Keratinocyte (primary cell): ENCODE measurements at regions not wholly inside any gene's neighbourhood (a gene's known extent, or its start where the extent isn't known, plus 50 kb on each side); places are given as distances from the start of the nearest gene placed in this dataset.

Experiments used
- DNase-seq: peaks from one replicate; pipeline ENCODE4 v3.0.0-alpha.2; 2011; ENCODE audit warnings: low read depth, missing footprints, low spot score
- FAIRE-seq: peaks from 2 replicates; lab custom pipeline; 2011; peaks lifted over from hg19 to GRCh38; lab: Jason Lieb, UNC
- H2AFZ ChIP-seq: 2 replicates; pipeline ENCODE4 v1.6.0; 2012; ENCODE audit warnings: low read length, control low read depth, inconsistent platforms; ENCODE audit not compliant: control insufficient read depth
- H3K27ac ChIP-seq: 2 replicates; pipeline ENCODE4 v1.5.1; 2011; ENCODE audit warnings: low read length; ENCODE audit not compliant: control insufficient read depth, insufficient read depth
- H3K27me3 ChIP-seq: 3 replicates; pipeline ENCODE4 v1.6.0; 2011; ENCODE audit warnings: low read length; ENCODE audit not compliant: control insufficient read depth, insufficient read depth; ENCODE audit errors: extremely low read depth
- H3K36me3 ChIP-seq, 2 experiments: 2 replicates in 1 of 2; 3 replicates in 1 of 2; pipeline ENCODE4 v1.5.1; 2011; ENCODE audit warnings: low read length in 2 of 2, mild to moderate bottlenecking in 1 of 2; ENCODE audit not compliant: control insufficient read depth in 2 of 2, insufficient read depth in 2 of 2; ENCODE audit errors: extremely low read depth in 1 of 2
- H3K4me1 ChIP-seq: 3 replicates; pipeline ENCODE4 v1.5.1; 2011; ENCODE audit warnings: low read length; ENCODE audit not compliant: control insufficient read depth, insufficient read depth; ENCODE audit errors: extremely low read depth
- H3K4me2 ChIP-seq: 3 replicates; pipeline ENCODE4 v1.6.0; 2011; ENCODE audit warnings: low read depth, low read length; ENCODE audit not compliant: control insufficient read depth, insufficient read depth; ENCODE audit errors: extremely low read depth
- H3K4me3 ChIP-seq, 3 experiments: fragments of 200-600 bp in 1 of 3; sonication (generic) in 1 of 3; 2 replicates in 2 of 3; 3 replicates in 1 of 3; pipeline ENCODE4 v1.5.1; 2011 to 2016; ENCODE audit warnings: low read length in 3 of 3, mild to moderate bottlenecking in 3 of 3, control low read depth in 2 of 3, inconsistent platforms in 1 of 3, low read depth in 1 of 3, mixed read lengths in 1 of 3, mixed run types in 1 of 3, moderate library complexity in 1 of 3; ENCODE audit not compliant: control insufficient read depth in 2 of 3, insufficient read depth in 2 of 3; ENCODE audit errors: extremely low read depth in 1 of 3
- H3K79me2 ChIP-seq: 2 replicates; pipeline ENCODE4 v1.6.0; 2012; ENCODE audit warnings: low read length; ENCODE audit not compliant: control insufficient read depth, insufficient read depth
- H3K9ac ChIP-seq: 3 replicates; pipeline ENCODE4 v1.6.0; 2011; ENCODE audit warnings: low read length; ENCODE audit not compliant: control insufficient read depth, insufficient read depth; ENCODE audit errors: extremely low read depth
- H3K9me1 ChIP-seq: 3 replicates; pipeline ENCODE4 v1.6.0; 2011; ENCODE audit warnings: low read length; ENCODE audit not compliant: control insufficient read depth, insufficient read depth; ENCODE audit errors: extremely low read depth
- H3K9me3 ChIP-seq: 2 replicates; pipeline ENCODE4 v1.5.1; 2012; ENCODE audit warnings: low read depth, low read length; ENCODE audit not compliant: control insufficient read depth
- H4K20me1 ChIP-seq: 3 replicates; pipeline ENCODE4 v1.6.0; 2011; ENCODE audit warnings: low read length; ENCODE audit not compliant: control insufficient read depth, insufficient read depth; ENCODE audit errors: extremely low read depth
- CTCF ChIP-seq, 3 experiments: IDR thresholded peaks in 1 of 3; conservative IDR thresholded peaks in 1 of 3; optimal IDR thresholded peaks in 1 of 3; 2 replicates in 2 of 3; 3 replicates in 1 of 3; pipeline versions ENCODE3 to v1.5.1; 2011; ENCODE audit warnings: low read length in 3 of 3, mild to moderate bottlenecking in 3 of 3, moderate library complexity in 2 of 3, control low read depth in 1 of 3, inconsistent platforms in 1 of 3; ENCODE audit not compliant: insufficient read depth in 2 of 3; ENCODE audit errors: extremely low read depth in 1 of 3
- EZH2 ChIP-seq: IDR thresholded peaks from one replicate; pipeline ENCODE4 v1.6.1; 2012; ENCODE audit warnings: inconsistent platforms, mild to moderate bottlenecking, low read length, moderate library complexity
- dilution Hi-C: fragments of 300-500 bp; cut with MboI; formaldehyde crosslinking; loops from one replicate; pipeline ENCODE4 v1.7.0; 2020; ENCODE audit warnings: low sequenced_read_pairs; ENCODE audit not compliant: extremely low pct_ligation_motif_present

DNA sequence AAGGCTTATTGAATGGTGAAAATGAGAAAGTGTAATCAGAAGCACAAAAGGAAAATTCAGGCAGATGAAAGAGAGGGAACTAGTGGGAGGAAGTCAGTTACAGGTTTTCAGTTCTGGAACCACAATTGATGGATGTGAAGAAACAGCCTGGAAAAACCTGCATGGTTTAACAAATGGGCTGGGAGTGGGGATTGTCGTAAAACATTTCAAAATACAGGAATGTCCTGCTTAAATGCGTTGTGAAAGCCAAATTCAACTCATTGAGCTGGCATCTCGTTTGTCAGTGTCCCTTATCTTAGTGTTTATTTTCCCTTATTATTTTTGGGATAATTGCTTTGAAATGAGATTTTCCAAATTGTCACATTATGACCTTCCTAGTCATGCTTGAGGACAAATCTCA, 106.5 kb upstream of the RFC3 start:
- DNase-seq (no peak), FAIRE-seq (no peak)
- no peak for TF ChIP-seq CTCF (optimal IDR thresholded peaks at IDR 0.05 in 1 of 3, IDR thresholded peaks at IDR 0.05 in 1 of 3, conservative IDR thresholded peaks at IDR 0.05 in 1 of 3; ENCODE audit: extremely low read depth in 1 of 3, insufficient read depth in 2 of 3, low read length in 3 of 3)
- TF ChIP-seq EZH2: no peak
- dilution Hi-C loops: no loop called here
- H3K9ac ChIP-seq: no peak overlapping the region
- H3K4me2 ChIP-seq: no peak overlapping the region
- H4K20me1 ChIP-seq: no peaks in the 10 kb centered on the region
- no peaks in the 10 kb centered on the region for H3K79me2 ChIP-seq
- no peaks in the 10 kb centered on the region for H3K27me3 ChIP-seq
- H3K27ac ChIP-seq: no peak overlapping the region
- H2AFZ ChIP-seq: no peak overlapping the region
- no peaks in the 10 kb centered on the region for H3K36me3 ChIP-seq
- H3K9me1 ChIP-seq: no peaks in the 10 kb centered on the region
- no peaks in the 10 kb centered on the region for H3K4me1 ChIP-seq
- H3K4me3 ChIP-seq: no peak overlapping the region
- H3K9me3 ChIP-seq: no peaks in the 10 kb centered on the region

- dilution Hi-C loops: no loop called here
- H3K9me3 ChIP-seq: no peaks in the 10 kb centered on the region
- TF ChIP-seq CTCF (optimal IDR thresholded peaks at IDR 0.05 in 1 of 3, IDR thresholded peaks at IDR 0.05 in 1 of 3, conservative IDR thresholded peaks at IDR 0.05 in 1 of 3; ENCODE audit: extremely low read depth in 1 of 3, insufficient read depth in 2 of 3, low read length in 3 of 3) (no peak), EZH2 (no peak)
- H3K9me1 ChIP-seq: no peaks in the 10 kb centered on the region
- FAIRE-seq (no peak), DNase-seq (no peak)
- H3K9ac ChIP-seq: no peak overlapping the region
- H3K4me2 ChIP-seq: no peak overlapping the region
- H3K27me3 ChIP-seq: no peaks in the 10 kb centered on the region
- H2AFZ ChIP-seq: no peak overlapping the region
- H4K20me1 ChIP-seq: no peaks in the 10 kb centered on the region
- H3K36me3 ChIP-seq: no peaks in the 10 kb centered on the region
- H3K79me2 ChIP-seq: no peaks in the 10 kb centered on the region
- no peak overlapping the region for H3K4me3 ChIP-seq
- peaks cover 5% of the 10 kb centered on the region for H3K4me1 ChIP-seq
- H3K27ac ChIP-seq: no peak overlapping the region
These were observed 100.2 kb upstream of the RFC3 start for GRCh38 chr13:33717775-33718174.
